ENCODE measurements at regions not wholly inside any gene's neighbourhood (a gene's known extent, or its start where the extent isn't known, plus 50 kb on each side); places are given as distances from the start of the nearest gene placed in this dataset.

DNA sequence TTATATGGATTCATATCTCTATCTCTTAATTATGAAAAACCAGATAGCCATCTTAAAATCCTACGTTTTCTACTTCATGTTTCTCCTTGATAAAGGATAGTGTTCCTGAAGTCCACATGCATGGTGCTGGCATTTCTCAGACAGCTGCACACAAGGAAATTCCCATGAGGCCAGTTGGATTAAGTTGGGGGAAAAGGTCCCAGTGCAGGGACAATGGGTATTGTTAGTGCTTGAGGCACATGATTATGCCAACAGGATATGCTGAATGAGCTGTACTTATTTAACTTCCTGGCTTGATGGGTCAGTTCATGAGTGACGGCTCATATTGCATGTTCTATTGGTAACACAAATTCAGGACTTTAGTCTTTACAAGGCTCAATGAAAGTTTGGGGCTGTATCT lies 913.9 kb upstream of the NDST4 start:
- intact Hi-C loops (cut with micrococcal nuclease) = no loop called here
- DNase-seq (no peak), ATAC-seq (ENCODE audit: low read depth) (no peak)
- POLR2A ChIA-PET = no interaction called here
- TF ChIP-seq, protein P1, sequence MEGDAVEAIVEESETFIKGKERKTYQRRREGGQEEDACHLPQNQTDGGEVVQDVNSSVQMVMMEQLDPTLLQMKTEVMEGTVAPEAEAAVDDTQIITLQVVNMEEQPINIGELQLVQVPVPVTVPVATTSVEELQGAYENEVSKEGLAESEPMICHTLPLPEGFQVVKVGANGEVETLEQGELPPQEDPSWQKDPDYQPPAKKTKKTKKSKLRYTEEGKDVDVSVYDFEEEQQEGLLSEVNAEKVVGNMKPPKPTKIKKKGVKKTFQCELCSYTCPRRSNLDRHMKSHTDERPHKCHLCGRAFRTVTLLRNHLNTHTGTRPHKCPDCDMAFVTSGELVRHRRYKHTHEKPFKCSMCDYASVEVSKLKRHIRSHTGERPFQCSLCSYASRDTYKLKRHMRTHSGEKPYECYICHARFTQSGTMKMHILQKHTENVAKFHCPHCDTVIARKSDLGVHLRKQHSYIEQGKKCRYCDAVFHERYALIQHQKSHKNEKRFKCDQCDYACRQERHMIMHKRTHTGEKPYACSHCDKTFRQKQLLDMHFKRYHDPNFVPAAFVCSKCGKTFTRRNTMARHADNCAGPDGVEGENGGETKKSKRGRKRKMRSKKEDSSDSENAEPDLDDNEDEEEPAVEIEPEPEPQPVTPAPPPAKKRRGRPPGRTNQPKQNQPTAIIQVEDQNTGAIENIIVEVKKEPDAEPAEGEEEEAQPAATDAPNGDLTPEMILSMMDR (IDR thresholded peaks at IDR 0.05) = no peak
- Mint-ChIP-seq H3K4me1 (no peaks in the 10 kb centered on the region), H3K27me3 (no peaks in the 10 kb centered on the region), H3K4me3 (no peak overlapping the region), H3K9me3 (peaks cover under 1% of the 10 kb centered on the region), H3K27ac (no peak overlapping the region), H3K36me3 (ENCODE audit: low read depth) (no peaks in the 10 kb centered on the region)
- CTCF ChIA-PET = no interaction called here

DNA sequence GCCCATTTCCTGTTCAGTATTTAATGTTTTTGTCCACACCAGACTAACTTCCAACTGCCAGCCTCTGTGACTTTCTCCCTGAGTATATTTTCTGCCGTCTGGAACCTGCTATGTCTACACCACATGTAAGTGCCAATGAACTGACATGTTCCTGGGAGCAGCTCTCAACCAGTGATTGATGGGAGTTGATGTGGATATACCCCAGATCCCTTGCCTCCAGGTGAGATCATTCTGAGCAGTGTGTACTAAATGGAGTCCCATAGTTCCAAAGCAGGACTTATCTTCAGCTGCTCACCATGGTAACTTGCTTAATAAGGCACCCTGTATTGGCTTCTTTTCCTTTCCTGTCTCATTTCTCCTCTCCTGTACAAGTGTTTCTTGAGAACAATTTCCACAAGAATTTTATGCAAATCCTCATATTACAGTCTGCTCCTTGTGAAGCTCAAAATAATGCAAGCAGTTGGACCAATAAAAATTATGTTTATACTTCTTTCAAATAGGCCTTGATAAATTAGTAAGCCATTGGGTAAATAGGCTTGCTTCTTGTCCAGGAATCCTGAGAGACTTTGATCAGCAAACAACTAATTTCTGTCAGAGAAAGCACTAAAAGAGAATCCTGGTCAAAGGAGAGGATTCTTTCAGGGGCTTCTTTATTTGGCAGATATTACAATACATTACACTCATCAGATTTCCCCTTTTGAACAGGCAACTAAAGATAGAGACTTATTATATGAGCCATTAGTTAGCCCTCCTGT lies 911.7 kb upstream of the NDST4 start:
- no peak overlapping the region for H3K4me3 Mint-ChIP-seq
- no peak overlapping the region for H3K27ac Mint-ChIP-seq
- intact Hi-C loops (cut with micrococcal nuclease) = no loop called here
- DNase-seq (no peak), ATAC-seq (ENCODE audit: low read depth) (no peak)
- H3K27me3 Mint-ChIP-seq = no peaks in the 10 kb centered on the region
- TF ChIP-seq, protein P1 (IDR thresholded peaks at IDR 0.05) = no peak
- ChIA-PET CTCF (no interaction called here), POLR2A (no interaction called here)
- H3K4me1 Mint-ChIP-seq = no peaks in the 10 kb centered on the region
- H3K36me3 Mint-ChIP-seq (ENCODE audit: low read depth) = no peaks in the 10 kb centered on the region
- peaks cover 14% of the 10 kb centered on the region for H3K9me3 Mint-ChIP-seq

DNA sequence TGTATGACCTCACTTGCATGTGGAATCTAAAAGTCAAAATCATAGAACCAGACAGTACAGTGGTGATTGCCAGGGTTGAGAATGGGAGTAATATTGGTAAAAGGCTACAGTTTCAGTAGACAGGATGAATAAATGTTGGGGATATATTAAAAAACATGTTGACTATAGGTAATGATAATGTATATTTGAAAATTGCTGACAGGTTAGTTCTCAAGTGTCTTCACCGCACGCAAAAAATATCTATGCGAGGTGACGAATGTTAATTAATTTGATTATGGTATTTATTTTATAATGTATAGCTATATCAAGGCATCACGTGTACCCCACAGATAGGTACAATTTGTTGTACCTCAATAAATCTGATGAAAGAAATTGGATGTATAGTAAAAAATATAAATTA lies 909.6 kb upstream of the NDST4 start:
- Mint-ChIP-seq H3K27ac (no peak overlapping the region), H3K4me1 (no peaks in the 10 kb centered on the region), H3K9me3 (peaks cover 22% of the 10 kb centered on the region), H3K4me3 (no peak overlapping the region), H3K27me3 (no peaks in the 10 kb centered on the region), H3K36me3 (ENCODE audit: low read depth) (no peaks in the 10 kb centered on the region)
- DNase-seq (no peak), ATAC-seq (ENCODE audit: low read depth) (no peak)
- ChIA-PET POLR2A (no interaction called here), CTCF (no interaction called here)
- intact Hi-C loops (cut with micrococcal nuclease) = no loop called here
- TF ChIP-seq, protein P1 (IDR thresholded peaks at IDR 0.05) = no peak

DNA sequence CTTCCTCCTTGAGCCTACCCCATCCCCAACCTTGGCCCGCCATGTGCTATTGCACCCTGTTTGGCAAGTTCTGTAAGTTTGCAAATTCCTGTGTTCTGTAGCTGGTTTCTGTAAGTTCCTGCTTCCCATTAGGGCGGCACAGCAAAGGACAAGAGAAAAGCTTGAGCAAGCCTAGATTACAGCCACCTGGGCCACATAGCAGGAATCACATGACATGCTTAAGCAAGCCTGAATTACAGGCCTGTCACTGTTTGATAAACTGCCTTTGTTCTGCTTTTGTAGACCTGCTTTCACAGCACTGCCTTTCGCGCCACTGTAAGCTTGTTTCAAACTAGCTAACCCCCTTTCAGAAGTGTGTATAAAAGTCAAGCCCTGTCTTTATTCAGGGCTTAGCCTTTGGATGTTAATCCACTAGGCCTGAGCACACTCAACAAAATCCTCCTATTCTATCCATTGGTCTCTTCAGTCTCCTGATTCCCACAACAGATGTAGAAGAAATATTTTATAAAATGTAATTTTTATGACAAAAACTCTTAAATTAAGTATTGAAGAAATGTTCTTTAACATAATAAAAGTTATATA lies 906.8 kb upstream of the NDST4 start:
- Mint-ChIP-seq H3K4me1 (no peaks in the 10 kb centered on the region), H3K4me3 (no peak overlapping the region), H3K36me3 (ENCODE audit: low read depth) (no peaks in the 10 kb centered on the region), H3K27ac (no peak overlapping the region), H3K9me3 (peaks cover 31% of the 10 kb centered on the region), H3K27me3 (no peaks in the 10 kb centered on the region)
- no peak for DNase-seq
- intact Hi-C loops (cut with micrococcal nuclease) = no loop called here
- CTCF ChIA-PET = no interaction called here
- TF ChIP-seq, protein P1 (IDR thresholded peaks at IDR 0.05) = no peak
- ATAC-seq (ENCODE audit: low read depth) = no peak
- POLR2A ChIA-PET = no interaction called here

DNA sequence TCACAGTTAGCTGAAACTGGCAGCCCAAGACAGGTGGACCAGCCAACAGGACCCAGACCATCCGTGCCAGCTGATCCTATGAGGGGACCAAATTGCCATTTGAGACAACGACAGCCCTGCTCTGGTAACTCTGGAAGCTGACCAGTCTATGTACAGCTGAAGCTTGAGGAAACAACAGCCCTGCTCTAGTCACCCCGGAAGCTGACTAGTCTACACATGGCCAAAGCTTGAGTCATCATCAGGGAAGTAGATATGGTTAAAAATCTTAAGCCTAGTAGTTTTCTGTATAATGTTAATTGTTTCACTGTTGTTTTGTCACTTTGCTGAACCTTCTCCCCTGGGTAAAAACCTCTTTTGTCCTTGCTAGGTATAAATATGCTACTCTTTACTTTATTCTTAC lies 905.4 kb upstream of the NDST4 start:
- no peaks in the 10 kb centered on the region for H3K36me3 Mint-ChIP-seq (ENCODE audit: low read depth)
- DNase-seq (no peak), ATAC-seq (ENCODE audit: low read depth) (no peak)
- no peak overlapping the region for H3K27ac Mint-ChIP-seq
- H3K4me3 Mint-ChIP-seq = no peak overlapping the region
- TF ChIP-seq, protein P1 (IDR thresholded peaks at IDR 0.05) = no peak
- ChIA-PET CTCF (no interaction called here), POLR2A (no interaction called here)
- intact Hi-C loops (cut with micrococcal nuclease) = no loop called here
- no peaks in the 10 kb centered on the region for H3K4me1 Mint-ChIP-seq
- peaks cover 39% of the 10 kb centered on the region for H3K9me3 Mint-ChIP-seq
- H3K27me3 Mint-ChIP-seq = no peaks in the 10 kb centered on the region
